LHCN-M2 (cell line): ENCODE measurements at regions not wholly inside any gene's neighbourhood (a gene's known extent, or its start where the extent isn't known, plus 50 kb on each side); places are given as distances from the start of the nearest gene placed in this dataset.

Source experiments
- DNase-seq: peaks from one replicate; pipeline ENCODE4 v3.0.0-alpha.2; 2012; ENCODE audit warnings: low read depth

DNA sequence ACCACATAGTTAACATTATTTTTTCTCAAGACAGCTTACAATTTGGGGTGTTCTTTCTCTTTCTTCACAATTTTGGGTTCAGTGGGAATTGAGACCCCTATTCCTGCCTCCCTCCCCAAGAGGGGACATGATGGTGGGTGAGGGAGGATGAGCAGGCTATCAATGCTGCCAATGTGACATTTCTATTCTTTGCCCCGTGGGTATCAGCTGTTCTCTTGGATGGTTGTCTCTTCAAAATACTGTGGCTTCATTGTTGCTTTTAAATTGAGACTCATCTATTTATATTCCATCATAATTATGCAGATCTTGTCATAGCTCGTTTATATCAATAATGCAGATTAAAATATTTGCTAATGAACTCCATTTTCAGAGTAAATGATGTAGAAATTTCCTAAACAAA lies 56.5 kb upstream of the ANO4 start:
- DNase-seq = no peak

GRCh38 chr12:100741084-100741711 lies 53.4 kb upstream of the ANO4 start:
- no peak for DNase-seq

DNA sequence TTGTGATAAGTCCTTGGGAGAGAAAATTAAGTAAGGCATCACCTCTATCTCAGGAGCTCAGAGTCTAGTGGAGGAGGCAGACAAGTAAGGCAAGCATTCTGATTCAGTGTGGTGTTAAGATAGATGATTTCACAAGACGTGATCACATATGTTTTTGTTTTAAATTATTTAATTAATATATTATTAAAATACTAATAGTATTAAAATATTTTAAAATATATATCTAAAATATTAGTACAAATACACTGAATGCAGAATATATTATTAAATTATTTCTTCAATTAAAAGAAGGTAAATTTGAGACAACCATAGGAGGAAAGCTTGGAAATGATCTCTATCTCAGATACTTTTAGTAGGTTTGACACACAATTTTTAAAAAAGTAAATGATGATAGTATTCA lies 51.5 kb upstream of the ANO4 start:
- DNase-seq = no peak
